ENCODE measurements at regions not wholly inside any gene's neighbourhood (a gene's known extent, or its start where the extent isn't known, plus 50 kb on each side); places are given as distances from the start of the nearest gene placed in this dataset.
A peak's percentile ranks its signal among the peaks of the same experiment; 100 is the strongest.
"Not testable (repeated sequence)": the region's sequence is repeated elsewhere in the genome, so short reads cannot be mapped to it uniquely, and the experiment has no call there.

GRCh38 chr18:24567199-24567598 lies 106.8 kb downstream of the HRH4 start:
- no peak for DNase-seq

GRCh38 chr18:24570716-24571115 lies 110.3 kb downstream of the HRH4 start:
- no peak for DNase-seq

- DNase-seq = no peak
Observed at GRCh38 chr18:24582771-24583170, 122.3 kb downstream of the HRH4 start.

GRCh38 chr18:24584205-24584604 lies 123.8 kb downstream of the HRH4 start:
- DNase-seq = no peak

- no peak for DNase-seq
Observed at GRCh38 chr18:24584813-24585212, 124.4 kb downstream of the HRH4 start.

GRCh38 chr18:24585996-24586566 lies 125.6 kb downstream of the HRH4 start:
- no peak for DNase-seq

GRCh38 chr18:24586662-24587360 lies 126.4 kb downstream of the HRH4 start:
- no peak for DNase-seq

GRCh38 chr18:24588440-24588839 lies 128.0 kb downstream of the HRH4 start:
- DNase-seq = no peak

GRCh38 chr18:24590946-24591345 lies 130.5 kb downstream of the HRH4 start:
- DNase-seq = no peak

- no peak for DNase-seq
Observed at GRCh38 chr18:24593401-24593800, 133.0 kb downstream of the HRH4 start.

GRCh38 chr18:24593886-24594285 lies 133.4 kb downstream of the HRH4 start:
- DNase-seq = no peak

- DNase-seq = no peak
Observed at GRCh38 chr18:24595561-24596031, 135.2 kb downstream of the HRH4 start.

- DNase-seq = peak; percentile 51
Observed at GRCh38 chr18:24600076-24600654, 139.7 kb downstream of the HRH4 start.

- peak; percentile 80 for DNase-seq
Observed at GRCh38 chr18:24601585-24601984, 141.1 kb downstream of the HRH4 start.

GRCh38 chr18:24602201-24602600 lies 141.8 kb downstream of the HRH4 start:
- no peak for DNase-seq

GRCh38 chr18:24603151-24603550 lies 142.7 kb downstream of the HRH4 start:
- no peak for DNase-seq

- DNase-seq = no peak
Observed at GRCh38 chr18:24605444-24605843, 145.0 kb downstream of the HRH4 start.

GRCh38 chr18:24609254-24609653 lies 148.8 kb downstream of the HRH4 start:
- DNase-seq = no peak

GRCh38 chr18:24611075-24611474 lies 150.6 kb downstream of the HRH4 start:
- no peak for DNase-seq

- DNase-seq = no peak
Observed at GRCh38 chr18:24613896-24614640, 153.6 kb downstream of the HRH4 start.

- DNase-seq = no peak
Observed at GRCh38 chr18:24616653-24617052, 156.2 kb downstream of the HRH4 start.

- not testable (repeated sequence) for DNase-seq
Observed at GRCh38 chr18:24624421-24624820, 164.0 kb downstream of the HRH4 start.

GRCh38 chr18:24627644-24628315 lies 167.3 kb downstream of the HRH4 start:
- DNase-seq = no peak

Measured in NCI-H524 treated with DMSO at 0.1 percent for 48 hours (cell line).